CD4-positive, alpha-beta T cell treated with Interferon gamma for 1 hour (primary cell): ENCODE measurements at regions not wholly inside any gene's neighbourhood (a gene's known extent, or its start where the extent isn't known, plus 50 kb on each side); places are given as distances from the start of the nearest gene placed in this dataset.
"Not testable (repeated sequence)": the region's sequence is repeated elsewhere in the genome, so short reads cannot be mapped to it uniquely, and the experiment has no call there.

Experiments used
- DNase-seq: peaks from one replicate; pipeline ENCODE4 v3.0.0-alpha.2; 2020

- DNase-seq: no peak
These were observed 331.9 kb upstream of the GK2 start for GRCh38 chr4:79739912-79740311.

GRCh38 chr4:79723507-79723906, 315.5 kb upstream of the GK2 start:
- no peak for DNase-seq

GRCh38 chr4:79700356-79700755, 292.3 kb upstream of the GK2 start:
- no peak for DNase-seq

- DNase-seq: no peak
These were observed 289.4 kb upstream of the GK2 start for GRCh38 chr4:79697444-79697843.

GRCh38 chr4:79696534-79696933, 288.5 kb upstream of the GK2 start:
- DNase-seq: not testable (repeated sequence)

GRCh38 chr4:79695848-79696247, 287.8 kb upstream of the GK2 start:
- no peak for DNase-seq

GRCh38 chr4:79689740-79690139, 281.7 kb upstream of the GK2 start:
- no peak for DNase-seq

- no peak for DNase-seq
These were observed 280.7 kb upstream of the GK2 start for GRCh38 chr4:79688691-79689090.

GRCh38 chr4:79687006-79687405, 279.0 kb upstream of the GK2 start:
- no peak for DNase-seq

GRCh38 chr4:79685542-79685941, 277.5 kb upstream of the GK2 start:
- no peak for DNase-seq

- no peak for DNase-seq
These were observed 276.5 kb upstream of the GK2 start for GRCh38 chr4:79684516-79684915.

GRCh38 chr4:79682801-79683530, 274.9 kb upstream of the GK2 start:
- no peak for DNase-seq

GRCh38 chr4:79682161-79682560, 274.1 kb upstream of the GK2 start:
- DNase-seq: no peak

- no peak for DNase-seq
These were observed 271.8 kb upstream of the GK2 start for GRCh38 chr4:79679859-79680258.

GRCh38 chr4:79678472-79679202, 270.6 kb upstream of the GK2 start:
- no peak for DNase-seq

GRCh38 chr4:79676705-79677104, 268.7 kb upstream of the GK2 start:
- no peak for DNase-seq

GRCh38 chr4:79674906-79675305, 266.9 kb upstream of the GK2 start:
- DNase-seq: not testable (repeated sequence)

GRCh38 chr4:79673898-79674297, 265.9 kb upstream of the GK2 start:
- no peak for DNase-seq

- no peak for DNase-seq
These were observed 265.3 kb upstream of the GK2 start for GRCh38 chr4:79673377-79673776.

GRCh38 chr4:79666875-79667274, 258.8 kb upstream of the GK2 start:
- DNase-seq: no peak

- no peak for DNase-seq
These were observed 258.1 kb upstream of the GK2 start for GRCh38 chr4:79666112-79666511.

- no peak for DNase-seq
These were observed 255.8 kb upstream of the GK2 start for GRCh38 chr4:79663865-79664264.

GRCh38 chr4:79663141-79663540, 255.1 kb upstream of the GK2 start:
- DNase-seq: no peak

- no peak for DNase-seq
These were observed 254.6 kb upstream of the GK2 start for GRCh38 chr4:79662651-79663050.

GRCh38 chr4:79661196-79661595, 253.2 kb upstream of the GK2 start:
- no peak for DNase-seq
